HCT116 (cell line): ENCODE measurements at regions not wholly inside any gene's neighbourhood (a gene's known extent, or its start where the extent isn't known, plus 50 kb on each side); places are given as distances from the start of the nearest gene placed in this dataset.

Experiments used
- ATAC-seq: fragments of 200-7000 bp; cut with Tn5 transposase; 2 replicates; pipeline ENCODE4 v1.9.1; 2020; ENCODE audit warnings: mild to moderate bottlenecking, moderate library complexity
- BruUV-seq: library from RNA; stranded (reverse); fragments of 400-500 nt; replicated peaks from 2 replicates; lab custom pipeline; 2021; lab: Mats Ljungman, UMichigan
- CTCF ChIA-PET: fragments of 300-600 bp; sonication (Branson Sonifier 250); formaldehyde crosslinking; loops from one replicate; lab custom pipeline; 2021; ENCODE audit warnings: antibody characterized with exemption; lab: Charles Lee
- POLR2A ChIA-PET: fragments of 300-600, 350-600 bp; sonication (Branson Sonifier 250); formaldehyde crosslinking; loops from one replicate; lab custom pipeline; 2021; ENCODE audit warnings: antibody characterized with exemption; lab: Charles Lee
- RAD21 ChIA-PET, 2 experiments: fragments of 300-600 bp; sonication (Branson Sonifier 250); formaldehyde crosslinking; loops; one replicate each; lab custom pipeline; 2023; ENCODE audit warnings: low total read pairs in 2 of 2; ENCODE audit not compliant: uncharacterized antibody in 2 of 2, unreplicated experiment in 2 of 2, low non-redundant PET in 1 of 2; lab: Charles Lee
- DNase-seq: peaks from one replicate; pipeline ENCODE4 v3.0.0-alpha.2; 2010; ENCODE audit warnings: low read depth, low spot score
- H2AFZ ChIP-seq: fragments of 200-600 bp; shearing (Covaris generic), sonication (generic); 2 replicates; pipeline ENCODE4 v1.6.1; 2017; ENCODE audit warnings: low read depth, mixed run types, mixed read lengths, antibody characterized with exemption, low read length; ENCODE audit not compliant: poor library complexity, severe bottlenecking
- H3K27ac ChIP-seq: 2 replicates; pipeline ENCODE4 v1.5.1; 2012; ENCODE audit warnings: low read depth, low read length
- H3K27me3 ChIP-seq: fragments of 200-600 bp; sonication (generic); 2 replicates; pipeline ENCODE4 v1.6.1; 2016; ENCODE audit warnings: mixed run types, low read length, mixed read lengths; ENCODE audit not compliant: insufficient read depth
- H3K36me3 ChIP-seq, 2 experiments: fragments of 200-500 bp in 1 of 2; fragments of 200-600 bp in 1 of 2; sonication (Bioruptor generic) in 1 of 2; sonication (generic) in 1 of 2; 2 replicates each; pipeline versions ENCODE4 v1.5.1 to v1.6.1; 2014 to 2016; ENCODE audit warnings: low read length in 2 of 2, inconsistent platforms in 1 of 2, mixed read lengths in 1 of 2, mixed run types in 1 of 2; ENCODE audit not compliant: insufficient read depth in 2 of 2, control insufficient read depth in 1 of 2
- H3K4me1 ChIP-seq, 2 experiments: fragments of 200-600 bp in 1 of 2; sonication (generic) in 1 of 2; 2 replicates each; pipeline versions ENCODE4 v1.5.1 to v1.6.1; 2012 to 2017; ENCODE audit warnings: low read length in 2 of 2, inconsistent platforms in 1 of 2, mild to moderate bottlenecking in 1 of 2, mixed read lengths in 1 of 2, mixed run types in 1 of 2, moderate library complexity in 1 of 2; ENCODE audit not compliant: insufficient read depth in 2 of 2, control insufficient read depth in 1 of 2
- H3K4me2 ChIP-seq: fragments of 200-600 bp; sonication (generic); 2 replicates; pipeline ENCODE4 v1.6.1; 2017; ENCODE audit warnings: mixed run types, low read length, mixed read lengths
- H3K4me3 ChIP-seq, 2 experiments: fragments of 200-600 bp in 1 of 2; sonication (generic) in 1 of 2; replicated peaks in 1 of 2; 2 replicates each; pipeline ENCODE4 v1.5.1; 2011 to 2016; ENCODE audit warnings: low read length in 2 of 2, control low read depth in 1 of 2, low read depth in 1 of 2, mild to moderate bottlenecking in 1 of 2, mixed read lengths in 1 of 2, mixed run types in 1 of 2
- H3K79me2 ChIP-seq: fragments of 200-600 bp; sonication (generic); 2 replicates; pipeline ENCODE4 v1.6.1; 2017; ENCODE audit warnings: mild to moderate bottlenecking, mixed run types, low read length, moderate library complexity, mixed read lengths; ENCODE audit not compliant: insufficient read depth
- H3K9ac ChIP-seq: fragments of 200-600 bp; sonication (generic); 2 replicates; pipeline ENCODE4 v1.6.1; 2016; ENCODE audit warnings: low read length, mixed read lengths
- H3K9me2 ChIP-seq: fragments of 200-600 bp; sonication (generic), shearing (Covaris generic); 2 replicates; pipeline ENCODE4 v1.6.1; 2017; ENCODE audit warnings: mixed run types, mild to moderate bottlenecking, moderate library complexity; ENCODE audit not compliant: insufficient read depth
- H3K9me3 ChIP-seq, 2 experiments: fragments of 200-500 bp in 1 of 2; fragments of 200-600 bp in 1 of 2; sonication (Bioruptor generic) in 1 of 2; sonication (generic) in 1 of 2; 2 replicates each; pipeline ENCODE4 v1.6.1; 2014 to 2017; ENCODE audit warnings: low read length in 2 of 2, mixed read lengths in 2 of 2, inconsistent platforms in 1 of 2, low read depth in 1 of 2, mild to moderate bottlenecking in 1 of 2, mixed run types in 1 of 2, moderate library complexity in 1 of 2; ENCODE audit not compliant: control insufficient read depth in 1 of 2, insufficient read depth in 1 of 2
- H4K20me1 ChIP-seq: fragments of 200-600 bp; sonication (generic), shearing (Covaris generic); 2 replicates; pipeline ENCODE4 v1.6.1; 2017; ENCODE audit warnings: mixed run types, mild to moderate bottlenecking, moderate library complexity; ENCODE audit not compliant: insufficient read depth
- ATF3 ChIP-seq: IDR thresholded peaks from 2 replicates; pipeline ENCODE4 v1.6.1; 2012
- CBX3 ChIP-seq: IDR thresholded peaks from 2 replicates; pipeline ENCODE4 v1.6.1; 2012; ENCODE audit warnings: low read depth
- CEBPB ChIP-seq: IDR thresholded peaks from 2 replicates; pipeline ENCODE4 v1.6.1; 2012; ENCODE audit warnings: low read depth
- CTCF ChIP-seq, 3 experiments: fragments of 200-600 bp in 1 of 3; sonication (generic) in 1 of 3; IDR thresholded peaks in 2 of 3; conservative IDR thresholded peaks in 1 of 3; 2 replicates each; pipeline ENCODE4 v1.5.1; 2012 to 2017; ENCODE audit warnings: low read depth in 2 of 3, low read length in 2 of 3, antibody characterized with exemption in 1 of 3, borderline replicate concordance in 1 of 3, control low read depth in 1 of 3, mild to moderate bottlenecking in 1 of 3, mixed read lengths in 1 of 3, mixed run types in 1 of 3, moderate library complexity in 1 of 3; ENCODE audit not compliant: insufficient read depth in 1 of 3
- EGR1 ChIP-seq: IDR thresholded peaks from 2 replicates; pipeline ENCODE4 v1.6.1; 2012; ENCODE audit warnings: low read depth
- ELF1 ChIP-seq: IDR thresholded peaks from 2 replicates; pipeline ENCODE4 v1.6.1; 2012; ENCODE audit warnings: low read depth, borderline replicate concordance
- EZH2 ChIP-seq: fragments of 200-600 bp; sonication (generic); IDR thresholded peaks from 2 replicates; pipeline ENCODE4 v1.6.1; 2017; ENCODE audit warnings: antibody characterized with exemption, mixed run types
- EZH2phosphoT487 ChIP-seq: fragments of 200-600 bp; IDR thresholded peaks from 2 replicates; pipeline ENCODE4 v1.6.1; 2018; ENCODE audit warnings: antibody characterized with exemption, borderline replicate concordance
- FOSL1 ChIP-seq: IDR thresholded peaks from 2 replicates; pipeline ENCODE4 v1.6.1; 2012; ENCODE audit warnings: low read depth
- JUND ChIP-seq: IDR thresholded peaks from 2 replicates; pipeline ENCODE4 v1.6.1; 2012
- MAX ChIP-seq: IDR thresholded peaks from 2 replicates; pipeline ENCODE4 v1.6.1; 2012
- POLR2A ChIP-seq: IDR thresholded peaks from 2 replicates; pipeline ENCODE4 v1.7.0; 2011; ENCODE audit warnings: borderline replicate concordance; ENCODE audit not compliant: insufficient read depth, insufficient read length; ENCODE audit errors: extremely low read depth
- POLR2AphosphoS5 ChIP-seq: IDR thresholded peaks from 2 replicates; pipeline ENCODE4 v1.6.1; 2011; ENCODE audit warnings: mild to moderate bottlenecking, low read depth, low read length, moderate library complexity
- RAD21 ChIP-seq: IDR thresholded peaks from 2 replicates; pipeline ENCODE4 v1.6.1; 2012; ENCODE audit warnings: low read depth, mild to moderate bottlenecking
- REST ChIP-seq: IDR thresholded peaks from 2 replicates; pipeline ENCODE4 v1.6.1; 2012; ENCODE audit warnings: low read depth
- SIN3A ChIP-seq: IDR thresholded peaks from 2 replicates; pipeline ENCODE4 v1.6.1; 2012; ENCODE audit warnings: low read depth
- SP1 ChIP-seq: IDR thresholded peaks from 2 replicates; pipeline ENCODE4 v1.6.1; 2012; ENCODE audit warnings: low read depth
- YY1 ChIP-seq: IDR thresholded peaks from 2 replicates; pipeline ENCODE4 v1.6.1; 2011; ENCODE audit warnings: low read length, low read depth, moderate library complexity, mild to moderate bottlenecking; ENCODE audit not compliant: insufficient replicate concordance; ENCODE audit errors: extremely low read depth
- ZBTB33 ChIP-seq: IDR thresholded peaks from 2 replicates; pipeline ENCODE4 v1.6.1; 2011; ENCODE audit warnings: mild to moderate bottlenecking, low read length, moderate library complexity; ENCODE audit not compliant: insufficient replicate concordance; ENCODE audit errors: extremely low read depth
- ZFX ChIP-seq: fragments of 450-650 bp; IDR thresholded peaks from 2 replicates; pipeline ENCODE4 v1.6.1; 2017
- intact Hi-C: fragments of 100-400 bp; cut with micrococcal nuclease; formaldehyde crosslinking; loops from 2 replicates; pipeline ENCODE4 v1.10.0; 2022

GRCh38 chr4:22987870-22988269, 295.1 kb downstream of the GBA3 start:
- no peak for ATAC-seq
- Histone ChIP-seq H4K20me1 (no peaks in the 10 kb centered on the region), H3K4me2 (no peak overlapping the region), H3K4me3 (no peak overlapping the region), H2AFZ (no peak overlapping the region), H3K27me3 (no peaks in the 10 kb centered on the region), H3K9ac (no peak overlapping the region), H3K9me2 (no peaks in the 10 kb centered on the region), H3K79me2 (no peaks in the 10 kb centered on the region), H3K36me3 (no peaks in the 10 kb centered on the region), H3K4me1 (no peaks in the 10 kb centered on the region), H3K9me3 (peaks cover 4 to 38% of the 10 kb centered on the region in 2 experiments; a peak in 2 of 4 replicates), H3K27ac (no peak overlapping the region)
- ChIA-PET CTCF (no interaction called here), RAD21 (no interaction called here), POLR2A (no interaction called here)
- BruUV-seq, result no TSS peak
- intact Hi-C loops, result no loop called here
- TF ChIP-seq EGR1 (no peak), ZBTB33 (no peak), CEBPB (no peak), EZH2phosphoT487 (no peak), POLR2A (no peak), FOSL1 (no peak), EZH2 (no peak), SIN3A (no peak), REST (no peak), ELF1 (no peak), ZFX (no peak), SP1 (no peak), ATF3 (no peak), YY1 (no peak), RAD21 (no peak), CTCF (IDR thresholded peaks at IDR 0.05 in 2 of 3, conservative IDR thresholded peaks at IDR 0.05 in 1 of 3; ENCODE audit: borderline replicate concordance in 1 of 3, insufficient read depth in 1 of 3, low read depth in 2 of 3, low read length in 2 of 3) (no peak), JUND (no peak), CBX3 (no peak), POLR2AphosphoS5 (no peak), MAX (no peak)
- DNase-seq, result no peak
